HUES48 (cell line): ENCODE measurements at regions not wholly inside any gene's neighbourhood (a gene's known extent, or its start where the extent isn't known, plus 50 kb on each side); places are given as distances from the start of the nearest gene placed in this dataset.

Experiments
- H3K27ac ChIP-seq: one replicate; pipeline ENCODE4 v1.7.0; 2013; ENCODE audit warnings: low read depth, low read length, inconsistent platforms
- H3K27me3 ChIP-seq: 2 replicates; pipeline ENCODE4 v1.6.1; 2013; ENCODE audit warnings: mild to moderate bottlenecking, low read length; ENCODE audit not compliant: control insufficient read depth, insufficient read depth
- H3K36me3 ChIP-seq: 2 replicates; pipeline ENCODE4 v1.6.1; 2013; ENCODE audit warnings: low read length; ENCODE audit not compliant: control insufficient read depth, insufficient read depth
- H3K4me1 ChIP-seq: 2 replicates; pipeline ENCODE4 v1.6.1; 2013; ENCODE audit warnings: mild to moderate bottlenecking, low read length; ENCODE audit not compliant: control insufficient read depth, insufficient read depth
- H3K4me3 ChIP-seq: 2 replicates; pipeline ENCODE4 v1.5.1; 2013; ENCODE audit warnings: mild to moderate bottlenecking, low read depth, low read length
- H3K9ac ChIP-seq: 2 replicates; pipeline ENCODE4 v1.6.1; 2013; ENCODE audit warnings: mild to moderate bottlenecking, low read depth, low read length, moderate library complexity
- H3K9me3 ChIP-seq: 2 replicates; pipeline ENCODE4 v1.6.1; 2013; ENCODE audit warnings: low read length; ENCODE audit not compliant: control insufficient read depth, insufficient read depth

- no peaks in the 10 kb centered on the region for H3K27me3 ChIP-seq
- no peaks in the 10 kb centered on the region for H3K36me3 ChIP-seq
- no peaks in the 10 kb centered on the region for H3K4me1 ChIP-seq
- H3K27ac ChIP-seq, result no peak overlapping the region
- H3K9me3 ChIP-seq, result peaks cover 6% of the 10 kb centered on the region
- no peak overlapping the region for H3K4me3 ChIP-seq
- no peak overlapping the region for H3K9ac ChIP-seq
Observed at GRCh38 chr14:51806026-51807023, 54.1 kb upstream of the GNG2 start.

GRCh38 chr14:51807356-51807755 lies 53.1 kb upstream of the GNG2 start:
- Histone ChIP-seq H3K36me3 (no peaks in the 10 kb centered on the region), H3K4me3 (no peak overlapping the region), H3K4me1 (no peaks in the 10 kb centered on the region), H3K9me3 (peaks cover 6% of the 10 kb centered on the region), H3K27me3 (no peaks in the 10 kb centered on the region), H3K9ac (no peak overlapping the region), H3K27ac (no peak overlapping the region)
